ENCODE measurements at regions not wholly inside any gene's neighbourhood (a gene's known extent, or its start where the extent isn't known, plus 50 kb on each side); places are given as distances from the start of the nearest gene placed in this dataset.

DNA sequence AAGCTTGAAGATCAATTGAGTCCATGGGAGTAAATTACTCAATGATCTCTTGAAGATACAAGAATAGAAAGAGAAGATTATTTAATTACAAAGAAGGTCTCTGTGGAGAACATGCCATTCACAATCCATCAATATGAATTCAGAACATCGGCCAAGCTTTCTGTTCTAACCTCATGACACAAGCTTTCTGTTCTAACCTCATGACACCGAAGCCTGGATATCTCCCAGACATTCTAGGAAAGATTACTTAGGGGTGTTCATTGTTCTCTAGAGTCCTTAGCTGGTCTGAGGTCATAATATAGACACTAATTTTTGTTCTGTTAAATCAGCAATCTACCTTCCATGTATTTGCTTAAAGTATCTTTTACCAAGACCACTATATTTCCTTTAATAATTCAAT is 95.5 kb downstream of the RDH14 start:
- H3K27ac Mint-ChIP-seq, result no peak overlapping the region
- H2BK120ac ChIP-seq (ENCODE audit: low read depth, low read length, poor library complexity, severe bottlenecking), result no peak overlapping the region
- H3K27ac ChIP-seq (ENCODE audit: insufficient read length, low read depth, low read length), result no peak overlapping the region
- no peaks in the 10 kb centered on the region for H4K20me1 ChIP-seq (ENCODE audit: control insufficient read depth, insufficient read depth, insufficient read length)
- no peaks in the 10 kb centered on the region for H3K9me3 ChIP-seq (ENCODE audit: control insufficient read depth, low read depth, low read length)
- no peak overlapping the region for H3K23ac ChIP-seq (ENCODE audit: insufficient read length, low read depth, low read length)
- no peak overlapping the region for H4K5ac ChIP-seq (ENCODE audit: insufficient read length, low read depth, low read length)
- H3K4me1 Mint-ChIP-seq, result no peaks in the 10 kb centered on the region
- no CpG with 5 or more reads among the region's 2 CpGs for WGBS (ENCODE audit: extremely low coverage, insufficient read length, low lambda C conversion rate)
- H3K9ac ChIP-seq (ENCODE audit: extremely low read depth, insufficient read length, low read length), result no peak overlapping the region
- no peak overlapping the region for H4K8ac ChIP-seq (replicated peaks; ENCODE audit: insufficient read length, low read depth, low read length)
- H2BK12ac ChIP-seq (ENCODE audit: insufficient read length, low read depth, low read length), result no peak overlapping the region
- TF ChIP-seq, protein P1, sequence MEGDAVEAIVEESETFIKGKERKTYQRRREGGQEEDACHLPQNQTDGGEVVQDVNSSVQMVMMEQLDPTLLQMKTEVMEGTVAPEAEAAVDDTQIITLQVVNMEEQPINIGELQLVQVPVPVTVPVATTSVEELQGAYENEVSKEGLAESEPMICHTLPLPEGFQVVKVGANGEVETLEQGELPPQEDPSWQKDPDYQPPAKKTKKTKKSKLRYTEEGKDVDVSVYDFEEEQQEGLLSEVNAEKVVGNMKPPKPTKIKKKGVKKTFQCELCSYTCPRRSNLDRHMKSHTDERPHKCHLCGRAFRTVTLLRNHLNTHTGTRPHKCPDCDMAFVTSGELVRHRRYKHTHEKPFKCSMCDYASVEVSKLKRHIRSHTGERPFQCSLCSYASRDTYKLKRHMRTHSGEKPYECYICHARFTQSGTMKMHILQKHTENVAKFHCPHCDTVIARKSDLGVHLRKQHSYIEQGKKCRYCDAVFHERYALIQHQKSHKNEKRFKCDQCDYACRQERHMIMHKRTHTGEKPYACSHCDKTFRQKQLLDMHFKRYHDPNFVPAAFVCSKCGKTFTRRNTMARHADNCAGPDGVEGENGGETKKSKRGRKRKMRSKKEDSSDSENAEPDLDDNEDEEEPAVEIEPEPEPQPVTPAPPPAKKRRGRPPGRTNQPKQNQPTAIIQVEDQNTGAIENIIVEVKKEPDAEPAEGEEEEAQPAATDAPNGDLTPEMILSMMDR (conservative IDR thresholded peaks at IDR 0.05), result no peak
- H2BK15ac ChIP-seq (ENCODE audit: low read depth, low read length), result no peak overlapping the region
- no peaks in the 10 kb centered on the region for H3K36me3 Mint-ChIP-seq (ENCODE audit: insufficient read depth in 1 of 3, low read depth in 3 of 3)
- H3K18ac ChIP-seq (ENCODE audit: insufficient read length, low read depth, low read length), result no peak overlapping the region
- H3K4me3 Mint-ChIP-seq, result no peak overlapping the region
- no peaks in the 10 kb centered on the region for H3K4me1 ChIP-seq (ENCODE audit: insufficient read depth, low read length)
- no peak overlapping the region for H3T11ph ChIP-seq (ENCODE audit: low read length)
- no peaks in the 10 kb centered on the region for H3K79me2 ChIP-seq (ENCODE audit: insufficient read depth, low read length)
- no peaks in the 10 kb centered on the region for H3K23me2 ChIP-seq (ENCODE audit: insufficient read length, low read depth, low read length, poor library complexity, severe bottlenecking)
- DNase-seq, result no peak
- H3K4me2 ChIP-seq (ENCODE audit: insufficient read depth, insufficient read length, low read length), result no peak overlapping the region
- H3K79me1 ChIP-seq (ENCODE audit: insufficient read depth, low read depth, low read length, poor library complexity, severe bottlenecking), result no peaks in the 10 kb centered on the region
- H3K4ac ChIP-seq (ENCODE audit: low read depth, low read length), result no peak overlapping the region
- no peaks in the 10 kb centered on the region for H3K27me3 Mint-ChIP-seq (ENCODE audit: low read depth)
- H3K56ac ChIP-seq (ENCODE audit: insufficient read length, low read depth, low read length), result no peak overlapping the region
- H2AFZ ChIP-seq (ENCODE audit: low read length), result no peak overlapping the region
- H3K14ac ChIP-seq (ENCODE audit: insufficient read depth, low read length), result no peak overlapping the region
- no peaks in the 10 kb centered on the region for H3K27me3 ChIP-seq (ENCODE audit: insufficient read depth, low read length)
- H4K91ac ChIP-seq (ENCODE audit: insufficient read length, low read depth, low read length), result no peak overlapping the region
- no peak overlapping the region for H2BK20ac ChIP-seq (ENCODE audit: low read depth, low read length, poor library complexity, severe bottlenecking)
- H2BK5ac ChIP-seq (ENCODE audit: insufficient read length, low read length), result no peak overlapping the region
- H2AK5ac ChIP-seq (ENCODE audit: insufficient read length, low read length), result no peak overlapping the region
- H3K9me3 Mint-ChIP-seq, result no peaks in the 10 kb centered on the region
